ENCODE measurements at regions not wholly inside any gene's neighbourhood (a gene's known extent, or its start where the extent isn't known, plus 50 kb on each side); places are given as distances from the start of the nearest gene placed in this dataset.
"Not testable (repeated sequence)": the region's sequence is repeated elsewhere in the genome, so short reads cannot be mapped to it uniquely, and the experiment has no call there.

DNA sequence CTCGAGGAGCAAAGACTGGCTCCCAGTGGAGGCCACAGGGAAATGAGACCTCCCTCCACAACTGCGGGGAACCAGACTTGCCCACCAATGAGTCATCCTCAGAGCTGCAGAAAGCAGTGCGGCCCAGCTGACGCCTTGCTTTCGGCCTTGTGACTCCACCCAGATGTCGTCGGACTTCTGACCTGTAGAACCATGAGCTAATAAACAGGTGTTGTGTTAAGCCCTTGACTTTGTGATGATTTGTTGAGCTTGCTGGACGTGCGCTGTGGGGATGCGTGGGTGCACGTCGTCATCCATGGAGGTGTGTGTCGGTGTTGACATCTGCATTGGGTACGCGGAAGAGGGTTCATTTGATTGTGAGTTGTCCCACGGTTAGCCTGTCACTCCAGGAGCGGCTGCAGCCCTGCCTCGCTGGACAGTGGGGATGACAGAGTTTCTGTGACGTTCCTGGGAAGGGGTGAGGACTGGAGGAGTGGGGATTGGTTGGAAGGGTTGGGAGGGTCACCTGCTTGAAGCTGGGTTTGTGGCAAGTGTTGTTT lies 154.1 kb downstream of the SH3BP4 start:
- no peak for DNase-seq

- peak; percentile 80 for DNase-seq
Measured at GRCh38 chr2:235106874-235107639, 155.2 kb downstream of the SH3BP4 start.

GRCh38 chr2:235107640-235107951 lies 155.8 kb downstream of the SH3BP4 start:
- no peak for DNase-seq

- DNase-seq = not testable (repeated sequence)
Measured at GRCh38 chr2:235109561-235109960, 157.7 kb downstream of the SH3BP4 start.

DNA sequence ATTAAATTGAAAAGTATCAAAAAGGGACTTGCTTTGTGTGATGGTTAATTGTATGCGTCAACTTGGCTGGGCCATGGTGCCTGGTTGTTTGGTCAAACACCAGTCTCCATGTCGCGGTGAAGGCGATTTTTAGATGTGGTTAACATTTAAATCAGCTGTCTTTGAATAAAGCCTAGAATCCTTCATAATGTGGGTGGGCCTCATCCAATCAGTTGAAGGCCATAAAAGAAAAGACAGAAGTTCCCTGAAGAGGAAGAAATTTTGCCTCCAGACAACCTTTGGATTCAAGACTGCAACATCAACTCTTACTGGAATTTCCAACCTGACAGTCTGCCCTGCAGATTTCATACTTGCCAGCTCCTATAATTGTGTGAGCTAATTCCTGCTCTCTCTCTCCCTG lies 160.5 kb downstream of the SH3BP4 start:
- no peak for DNase-seq

DNA sequence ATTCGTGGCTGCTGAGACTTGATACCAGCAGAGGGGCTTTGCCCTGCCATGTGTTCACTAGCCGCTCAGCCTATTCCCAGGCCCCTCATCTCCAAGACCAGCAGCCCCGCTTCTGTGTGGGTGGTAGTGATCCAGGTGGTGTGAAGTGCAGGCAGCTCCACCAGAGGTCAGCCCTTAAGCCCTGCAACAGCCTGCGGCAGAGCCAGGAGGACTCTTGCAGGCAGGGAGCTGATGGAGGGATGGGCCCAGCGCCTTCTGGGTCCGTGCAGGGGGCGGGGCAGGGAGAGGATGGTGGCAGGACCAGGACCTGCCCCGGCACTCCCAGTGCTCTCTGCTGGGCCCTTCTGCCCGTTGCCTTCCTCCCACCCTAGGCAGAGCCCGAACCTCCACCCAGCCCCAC lies 162.0 kb downstream of the SH3BP4 start:
- DNase-seq = no peak

GRCh38 chr2:235114286-235114685 lies 162.5 kb downstream of the SH3BP4 start:
- no peak for DNase-seq

DNA sequence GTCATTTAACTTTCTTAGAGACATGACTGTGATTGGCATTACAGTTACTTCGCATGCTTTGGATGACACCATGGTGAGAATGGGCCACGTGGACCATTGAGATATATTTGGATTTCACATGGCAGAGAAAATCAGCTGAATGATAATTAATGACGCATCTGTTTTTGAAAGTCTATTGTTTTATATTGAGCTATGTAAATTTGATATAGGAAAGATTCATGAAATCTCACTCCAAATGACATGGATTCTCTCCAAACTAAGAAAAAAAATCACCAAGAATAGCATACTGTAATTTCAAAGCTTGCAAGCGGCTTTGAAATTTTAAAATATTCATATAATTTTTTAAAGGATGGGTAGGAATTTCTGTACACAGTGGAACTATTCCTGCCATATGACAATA lies 163.7 kb downstream of the SH3BP4 start:
- no peak for DNase-seq

- DNase-seq = peak; percentile 53
Measured at GRCh38 chr2:235116885-235117492, 165.2 kb downstream of the SH3BP4 start.

DNA sequence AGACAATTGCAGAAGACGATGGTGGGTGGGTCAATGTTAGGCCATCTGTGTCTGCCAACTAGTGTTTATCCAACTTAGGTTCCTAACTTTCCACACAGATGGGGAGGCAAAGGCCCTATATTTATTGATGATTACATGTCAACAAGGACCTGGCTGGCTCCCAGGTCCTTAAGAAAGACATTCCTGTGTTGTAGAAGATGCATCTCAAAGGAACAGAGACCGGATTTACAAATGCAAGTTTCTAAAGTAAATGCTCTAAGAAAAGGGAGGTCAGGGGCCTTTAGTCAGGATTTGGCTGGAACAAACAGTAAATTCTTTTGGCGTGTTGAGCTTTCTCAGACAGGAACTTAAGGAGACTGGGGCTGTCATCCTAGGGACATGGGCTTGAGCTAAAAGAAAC lies 175.0 kb downstream of the SH3BP4 start:
- DNase-seq = no peak

- DNase-seq = no peak
Measured at GRCh38 chr2:235127931-235128330, 176.1 kb downstream of the SH3BP4 start.

DNA sequence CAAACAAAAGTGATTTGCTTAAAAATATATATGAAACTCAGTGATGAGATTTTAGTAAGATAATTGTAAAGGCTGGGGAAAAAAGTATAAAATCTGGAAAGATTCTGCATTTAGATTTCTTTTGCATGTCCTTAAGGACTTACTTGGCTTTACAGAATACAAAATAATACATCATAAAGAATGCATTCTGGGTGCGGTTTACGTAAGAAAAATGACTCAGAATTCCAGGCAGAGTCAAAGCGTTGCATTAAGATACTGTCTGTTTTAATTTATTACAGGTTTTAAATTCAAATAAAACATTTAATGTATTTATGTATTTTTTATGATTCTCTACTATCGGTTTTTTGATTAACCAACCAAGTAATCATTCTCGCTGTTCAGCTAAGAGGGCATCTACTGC lies 178.0 kb downstream of the SH3BP4 start:
- no peak for DNase-seq

DNA sequence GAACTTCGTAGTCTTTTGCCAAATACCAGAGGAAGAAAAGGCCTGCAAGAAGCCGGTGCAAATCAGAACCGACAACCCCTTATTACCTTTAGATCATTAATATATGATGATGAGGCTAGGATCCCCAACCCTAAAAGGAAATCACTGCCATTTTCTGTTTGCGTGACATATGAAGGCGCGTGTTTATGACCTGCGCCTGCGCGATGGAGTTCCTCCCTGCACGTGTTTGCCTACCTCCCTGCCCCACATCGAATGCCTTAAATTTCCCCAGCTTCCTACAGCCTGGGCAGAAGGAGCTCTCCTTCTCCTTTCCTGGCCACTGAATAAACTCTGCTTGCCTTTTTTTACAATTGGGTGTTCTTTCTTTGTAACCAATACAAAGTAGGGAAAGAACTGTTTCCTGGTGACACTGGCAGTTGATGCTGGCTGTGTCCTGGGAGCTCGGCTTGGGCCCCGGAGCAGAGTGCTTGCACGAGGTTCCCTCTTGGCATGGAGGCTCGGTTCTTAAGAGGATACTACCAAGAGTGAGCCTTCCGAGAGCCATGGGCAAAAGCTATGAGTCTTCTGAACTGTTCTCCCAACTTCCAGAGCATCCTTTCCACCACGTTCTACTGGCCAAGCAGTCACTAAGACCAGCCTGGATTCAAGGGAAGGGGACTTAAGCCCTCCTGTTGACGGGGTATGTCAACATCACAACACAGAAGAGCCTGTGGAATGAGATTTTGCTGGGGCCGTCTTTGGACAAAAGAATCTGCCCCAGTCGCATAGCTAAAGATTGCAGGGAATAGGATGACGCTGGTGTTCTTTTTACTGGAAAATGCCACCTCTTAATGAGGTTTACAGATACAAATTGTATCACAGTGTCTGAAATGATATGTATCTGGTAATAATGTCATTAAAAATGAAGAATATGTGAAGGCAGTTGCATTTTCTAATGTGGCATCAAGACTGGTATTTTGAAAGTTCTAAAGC lies 179.8 kb downstream of the SH3BP4 start:
- no peak for DNase-seq

- no peak for DNase-seq
Measured at GRCh38 chr2:235132651-235133050, 180.8 kb downstream of the SH3BP4 start.

- DNase-seq = no peak
Measured at GRCh38 chr2:235133837-235134236, 182.0 kb downstream of the SH3BP4 start.

- no peak for DNase-seq
Measured at GRCh38 chr2:235134420-235134819, 182.6 kb downstream of the SH3BP4 start.

DNA sequence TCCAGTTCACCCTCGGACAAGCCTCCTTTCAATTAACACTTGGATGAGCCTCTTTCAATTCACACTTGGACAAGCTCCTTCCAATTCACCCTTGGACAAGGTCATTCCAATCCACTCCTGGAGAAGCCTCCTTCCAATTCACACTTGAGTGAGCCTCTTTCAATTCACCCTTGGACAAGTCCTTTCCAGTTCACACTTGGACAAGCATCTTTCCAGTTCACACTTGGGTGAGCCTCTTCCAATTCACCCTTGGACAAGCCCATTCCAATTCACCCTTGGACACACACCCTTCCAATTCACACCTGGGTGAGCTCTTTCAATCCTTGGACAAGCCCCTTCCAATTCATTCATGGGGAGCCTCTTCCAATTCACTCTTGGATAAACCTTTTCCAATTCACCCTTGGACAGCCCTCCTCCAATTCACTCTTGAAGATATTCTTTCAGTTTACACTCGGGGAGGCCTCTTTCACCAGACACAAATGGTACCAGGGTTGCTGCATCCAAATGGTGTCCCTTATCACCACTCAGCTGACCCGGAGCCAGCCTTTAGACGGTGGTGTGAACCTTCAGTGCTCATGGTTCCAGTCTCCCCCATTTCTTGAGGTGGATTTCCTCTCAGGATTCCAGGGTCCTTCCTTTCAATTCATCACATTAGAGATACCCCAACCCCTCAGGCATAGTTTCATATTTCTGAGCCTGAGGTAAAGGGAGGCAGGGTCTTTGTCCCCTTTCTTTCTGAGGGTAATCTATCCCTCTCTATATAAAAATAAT lies 183.6 kb downstream of the SH3BP4 start:
- DNase-seq = no peak

DNA sequence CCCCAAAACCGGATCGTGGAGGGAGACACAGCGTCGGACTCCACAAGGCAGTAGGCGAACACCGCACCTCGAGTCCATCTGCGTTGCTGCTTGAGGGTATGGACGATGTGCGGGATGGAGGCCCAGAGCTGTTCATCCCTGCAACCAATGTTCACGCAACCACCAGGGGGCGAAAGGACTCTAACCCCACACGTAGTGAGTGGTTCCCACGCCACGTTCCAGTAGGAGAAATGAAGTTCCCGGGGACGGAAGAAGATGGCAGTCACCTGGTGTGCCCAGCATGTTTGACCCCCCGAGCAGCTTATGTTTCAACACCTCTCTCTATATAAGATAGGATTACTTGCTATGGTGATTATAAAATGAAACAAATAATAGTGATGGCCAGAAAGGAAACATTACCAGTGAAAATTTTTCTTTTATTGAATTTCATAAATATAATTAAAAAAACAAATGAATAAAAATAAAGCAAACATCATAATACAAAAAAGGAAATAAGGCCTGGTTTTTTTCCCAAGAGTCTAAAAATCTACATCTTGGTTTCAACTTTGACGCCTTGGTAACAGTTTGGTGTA lies 184.3 kb downstream of the SH3BP4 start:
- peak; percentile 80 for DNase-seq

- no peak for DNase-seq
Measured at GRCh38 chr2:235138339-235138738, 186.5 kb downstream of the SH3BP4 start.

- no peak for DNase-seq
Measured at GRCh38 chr2:235139956-235140800, 188.4 kb downstream of the SH3BP4 start.

DNA sequence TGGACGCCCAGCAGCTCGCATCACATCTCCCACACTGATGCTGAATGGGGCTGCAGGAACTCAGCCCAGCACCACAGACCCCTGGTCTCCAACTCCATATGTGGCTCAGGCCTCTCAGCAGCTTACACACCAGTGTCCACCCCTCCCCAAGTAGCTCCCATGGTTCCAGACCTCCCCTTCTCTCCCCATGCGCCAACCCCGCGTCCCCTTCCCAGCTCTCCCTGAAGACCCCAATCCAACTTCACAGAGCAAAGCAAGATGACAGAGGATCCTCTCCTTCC lies 188.9 kb downstream of the SH3BP4 start:
- no peak for DNase-seq
